CMK (cell line): ENCODE measurements at regions not wholly inside any gene's neighbourhood (a gene's known extent, or its start where the extent isn't known, plus 50 kb on each side); places are given as distances from the start of the nearest gene placed in this dataset.
"Not testable (repeated sequence)": the region's sequence is repeated elsewhere in the genome, so short reads cannot be mapped to it uniquely, and the experiment has no call there.

Experiments used
- DNase-seq: peaks from one replicate; pipeline ENCODE4 v3.0.0-alpha.2; 2010; ENCODE audit warnings: low read depth

DNA sequence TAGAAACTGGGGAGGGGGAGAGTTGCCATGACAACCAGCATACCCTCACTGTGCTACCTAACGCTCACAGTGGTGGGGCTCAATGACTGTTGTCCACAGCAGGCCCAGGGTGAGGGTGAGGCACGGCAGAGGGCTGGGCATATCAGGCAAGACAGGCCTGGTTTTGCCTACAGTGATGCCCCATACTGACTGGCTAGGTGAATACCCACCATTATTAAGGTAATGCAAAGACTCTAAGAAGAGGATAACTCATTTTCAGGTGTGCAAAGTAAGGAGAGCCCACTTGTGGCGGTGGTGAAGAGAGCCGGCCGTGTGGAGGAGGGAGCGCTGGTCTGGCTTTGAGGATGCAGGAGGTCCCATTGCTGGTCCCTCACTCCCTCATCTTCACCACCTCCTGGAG, 422.3 kb downstream of the FUT8 start:
- DNase-seq, result no peak

GRCh38 chr14:65835501-65835900, 423.0 kb downstream of the FUT8 start:
- DNase-seq, result no peak

DNA sequence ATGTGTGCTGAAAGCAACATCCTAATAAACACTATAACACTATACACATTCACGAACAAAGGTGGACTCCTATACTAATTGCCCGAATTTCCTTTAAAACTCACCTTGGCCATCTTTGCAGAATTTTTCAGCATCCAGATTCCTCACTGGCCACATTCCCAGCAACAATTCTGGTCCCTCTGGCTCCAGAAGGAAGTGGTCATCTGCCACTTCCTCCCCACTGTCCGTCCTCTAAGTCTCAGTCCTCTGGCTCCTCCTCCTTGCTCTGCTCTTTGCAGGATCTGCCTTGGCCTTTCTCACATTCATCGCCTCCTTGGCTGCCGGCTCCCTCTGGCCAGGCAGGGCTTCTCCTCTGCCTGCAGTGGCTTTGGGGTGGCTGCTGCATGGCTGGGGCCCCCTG, 426.0 kb downstream of the FUT8 start:
- no peak for DNase-seq

- no peak for DNase-seq
These were observed 427.7 kb downstream of the FUT8 start for GRCh38 chr14:65840118-65840751.

DNA sequence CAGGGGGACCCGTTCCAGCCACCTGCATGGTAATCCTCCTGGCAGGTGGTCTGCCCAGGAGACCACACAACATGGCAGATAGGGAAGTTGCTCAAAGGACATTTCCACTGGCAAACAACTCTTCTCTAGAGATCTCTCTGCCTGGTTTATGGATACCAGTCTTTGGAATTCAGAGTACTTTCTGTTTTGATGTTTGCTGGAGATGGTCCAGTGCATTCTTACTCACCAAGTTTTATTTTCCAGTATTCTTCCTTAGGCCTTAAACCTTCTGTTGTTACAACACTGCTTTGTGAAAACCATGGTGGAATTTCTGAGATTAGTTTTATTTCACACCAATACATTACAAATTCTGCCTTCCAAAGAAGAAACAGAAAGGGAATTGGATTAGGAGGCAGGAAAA, 428.3 kb downstream of the FUT8 start:
- no peak for DNase-seq

GRCh38 chr14:65846196-65846868, 433.8 kb downstream of the FUT8 start:
- DNase-seq, result no peak

GRCh38 chr14:65847075-65847847, 434.7 kb downstream of the FUT8 start:
- DNase-seq, result peak; percentile 49

DNA sequence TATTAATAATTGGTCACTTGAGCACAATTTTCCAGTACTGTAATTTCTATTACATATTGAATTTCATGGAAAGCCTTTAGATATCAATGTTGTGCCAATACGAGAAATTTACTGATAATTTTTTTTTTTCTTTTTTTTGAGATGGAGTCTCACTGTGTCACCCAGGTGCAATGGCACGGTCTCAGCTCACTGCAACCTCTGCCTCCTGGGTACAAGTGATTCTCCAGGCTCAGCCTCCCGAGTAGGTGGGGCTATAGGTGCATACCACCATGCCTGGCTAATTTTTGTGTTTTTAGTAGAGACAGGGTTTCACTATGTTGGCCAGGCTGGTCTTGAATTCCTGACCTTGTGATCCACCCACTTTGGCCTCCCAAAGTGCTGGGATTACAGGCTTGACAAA, 435.4 kb downstream of the FUT8 start:
- not testable (repeated sequence) for DNase-seq

- no peak for DNase-seq
These were observed 436.6 kb downstream of the FUT8 start for GRCh38 chr14:65849091-65849490.

DNA sequence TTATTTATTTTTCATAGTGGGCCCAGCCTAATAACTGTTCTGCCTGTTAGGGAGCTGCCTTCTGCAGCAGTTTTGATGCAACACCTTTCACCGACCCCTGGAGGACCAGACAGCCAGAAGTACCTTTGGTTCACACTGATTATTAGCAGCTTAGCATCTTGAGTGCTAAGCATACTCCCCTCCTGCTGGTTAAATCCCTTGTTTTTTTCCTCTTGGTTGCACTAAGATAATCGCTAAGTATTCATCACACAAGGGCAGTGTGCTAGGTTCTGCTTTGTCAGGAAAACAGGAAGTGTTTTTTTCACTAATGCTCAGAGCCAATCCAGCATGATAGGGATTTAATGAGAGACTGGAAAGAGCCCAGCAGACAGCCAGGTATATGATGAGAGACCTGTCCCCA, 437.0 kb downstream of the FUT8 start:
- no peak for DNase-seq

GRCh38 chr14:65850429-65851135, 438.1 kb downstream of the FUT8 start:
- no peak for DNase-seq

- DNase-seq, result no peak
These were observed 440.2 kb downstream of the FUT8 start for GRCh38 chr14:65852689-65853088.

DNA sequence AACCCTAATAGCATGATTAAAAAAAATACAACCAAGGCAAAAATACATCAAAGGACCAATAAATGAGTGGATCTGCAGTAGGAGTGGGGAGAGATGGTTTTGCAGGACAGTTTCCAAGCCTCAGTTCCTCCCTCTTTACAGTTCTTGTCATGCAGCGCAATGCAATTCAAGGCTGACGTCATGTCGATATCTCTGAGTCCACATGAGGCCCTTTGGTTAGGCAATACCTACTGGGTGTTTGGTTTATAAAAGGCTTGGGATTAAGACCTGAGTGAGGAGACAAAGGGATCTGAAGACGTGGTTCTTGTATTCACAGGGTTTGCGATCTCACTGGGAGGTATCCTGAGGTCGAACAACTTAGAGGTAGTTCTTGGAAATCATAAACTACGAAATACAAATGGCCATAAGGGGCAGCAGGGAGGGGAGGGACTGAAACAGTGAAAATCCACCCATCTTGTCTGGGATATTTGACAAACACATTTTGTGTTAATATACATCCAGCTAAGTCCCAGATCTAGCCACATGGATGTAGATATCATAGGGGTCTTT, 441.0 kb downstream of the FUT8 start:
- no peak for DNase-seq

DNA sequence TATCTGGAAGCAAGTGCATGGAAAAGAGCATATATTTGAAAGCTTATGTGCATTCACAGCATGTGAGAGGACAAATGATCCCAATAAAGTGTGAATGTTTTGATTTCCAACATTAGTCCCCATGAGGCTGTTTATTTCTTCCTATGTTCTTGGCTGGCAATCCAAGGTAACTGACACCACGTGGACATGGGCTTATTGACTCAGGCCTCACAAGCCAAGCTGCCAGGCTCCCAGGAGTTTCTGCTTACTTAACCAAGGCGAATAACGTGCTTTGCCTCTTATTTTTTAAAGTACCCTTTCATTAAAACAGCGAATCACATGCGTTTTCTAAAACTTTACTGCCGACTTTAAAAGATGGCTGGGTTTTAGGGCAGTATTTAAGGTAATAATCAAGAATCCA, 441.7 kb downstream of the FUT8 start:
- no peak for DNase-seq

- no peak for DNase-seq
These were observed 448.6 kb downstream of the FUT8 start for GRCh38 chr14:65860956-65861611.

DNA sequence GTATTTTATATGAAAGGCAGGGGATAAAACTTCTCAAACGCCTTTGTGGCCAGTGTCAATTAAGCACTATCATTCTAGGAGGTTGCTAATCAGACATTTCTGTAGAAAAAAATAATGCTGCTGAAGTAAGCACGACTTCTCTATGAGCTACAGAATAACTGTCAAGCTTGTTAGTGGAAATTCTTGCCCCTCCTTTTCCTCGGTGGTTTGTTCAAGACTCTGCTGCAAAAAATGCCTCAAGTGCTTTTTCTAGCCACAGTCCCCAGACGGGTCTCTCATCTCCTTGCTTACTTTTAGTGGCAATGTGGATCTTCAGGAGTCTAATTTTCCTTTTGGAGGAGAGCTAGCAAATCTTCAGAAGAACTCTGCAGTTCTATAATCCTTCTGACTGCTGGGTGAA, 452.0 kb downstream of the FUT8 start:
- DNase-seq, result no peak

- no peak for DNase-seq
These were observed 452.5 kb downstream of the FUT8 start for GRCh38 chr14:65864984-65865383.

DNA sequence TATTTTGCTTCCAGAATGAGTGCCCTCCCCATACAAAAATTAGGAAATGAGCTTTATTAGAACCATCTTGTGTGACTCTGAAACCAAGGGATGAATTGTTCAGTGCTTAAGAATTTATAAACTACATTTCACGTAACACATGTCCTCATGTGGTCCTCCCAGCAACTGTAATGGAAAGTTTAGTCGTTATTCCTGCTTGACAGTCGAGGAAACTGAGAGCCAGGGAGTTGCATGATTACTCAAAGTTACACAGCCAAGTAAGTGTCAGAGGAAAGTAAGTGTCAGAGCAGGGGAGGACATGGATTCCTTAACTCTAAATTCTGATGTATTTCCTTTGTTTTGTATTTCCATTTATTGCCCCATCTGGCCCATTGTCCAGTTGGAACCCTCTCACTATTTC, 453.9 kb downstream of the FUT8 start:
- DNase-seq, result no peak

DNA sequence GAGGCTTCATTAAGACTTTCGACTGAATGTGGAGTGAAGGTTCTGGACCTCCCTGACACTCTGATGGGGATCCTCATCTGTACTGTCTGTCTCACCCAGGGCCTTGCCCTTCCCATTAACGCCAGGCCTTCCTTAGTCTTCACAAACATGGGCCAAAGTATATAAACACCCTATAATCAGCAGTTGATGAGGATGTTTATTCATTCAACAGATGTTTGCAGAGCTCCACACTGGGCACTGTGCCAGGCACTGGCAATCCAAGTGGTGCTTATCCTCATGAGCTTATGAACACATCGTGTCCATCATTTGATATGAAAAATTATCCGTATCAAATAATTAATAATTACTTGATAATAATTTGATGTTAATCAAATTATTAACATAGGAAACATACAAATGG, 454.4 kb downstream of the FUT8 start:
- no peak for DNase-seq

DNA sequence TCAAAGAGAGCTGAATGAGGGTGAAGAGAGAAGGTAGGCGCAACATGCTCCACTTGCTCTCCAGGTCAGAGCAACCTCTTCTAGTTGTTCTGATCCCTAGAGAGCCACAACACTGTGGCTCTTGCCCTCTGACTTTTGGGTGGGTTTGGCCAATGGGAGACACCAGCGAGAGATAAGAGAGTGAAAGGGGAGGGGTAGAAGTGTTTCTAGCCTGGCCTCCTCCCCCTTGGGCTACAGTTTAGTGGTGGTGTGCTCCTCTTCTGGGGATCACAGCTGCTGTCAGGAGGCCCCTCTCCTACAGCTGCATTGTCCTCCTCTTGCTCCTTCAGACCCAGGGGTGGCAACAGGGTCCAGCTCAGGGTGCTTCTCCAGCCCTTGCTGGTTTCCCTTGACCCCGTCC, 454.8 kb downstream of the FUT8 start:
- no peak for DNase-seq

DNA sequence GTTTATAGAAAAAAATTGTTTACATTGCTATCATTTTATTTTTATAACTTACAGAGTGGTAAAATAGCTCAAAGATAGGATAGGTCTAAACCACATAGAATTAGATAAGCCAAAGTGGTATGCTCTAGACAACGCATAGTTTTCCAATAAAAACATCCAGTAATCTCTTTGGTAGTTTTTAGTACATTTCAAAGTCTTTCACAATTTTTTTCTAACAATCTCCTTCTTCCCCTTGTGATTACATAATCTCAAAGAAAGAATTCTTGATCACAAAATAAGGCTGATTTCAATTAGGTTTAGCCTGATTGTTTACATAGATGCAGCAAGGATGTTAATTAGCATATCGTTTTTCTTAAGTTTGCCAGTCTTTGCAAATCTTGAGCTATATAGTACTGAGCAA, 460.0 kb downstream of the FUT8 start:
- DNase-seq, result no peak

- no peak for DNase-seq
These were observed 464.6 kb downstream of the FUT8 start for GRCh38 chr14:65877166-65877565.
